Astrocyte (in vitro differentiated cells and primary cell): ENCODE measurements at regions not wholly inside any gene's neighbourhood (a gene's known extent, or its start where the extent isn't known, plus 50 kb on each side); places are given as distances from the start of the nearest gene placed in this dataset.

Experiments
- DNase-seq: peaks from one replicate; pipeline ENCODE4 v3.0.0-alpha.2; 2010; ENCODE audit warnings: low read depth
- FAIRE-seq: peaks from 2 replicates; lab custom pipeline; 2011; peaks lifted over from hg19 to GRCh38; lab: Jason Lieb, UNC
- H2AFZ ChIP-seq: 2 replicates; pipeline ENCODE4 v1.6.0; 2012; ENCODE audit warnings: low read depth, low read length, inconsistent platforms
- H3K27ac ChIP-seq: 2 replicates; pipeline ENCODE4 v1.5.1; 2011; ENCODE audit warnings: low read depth, low read length, inconsistent platforms
- H3K27me3 ChIP-seq: 2 replicates; pipeline ENCODE4 v1.6.0; 2011; ENCODE audit warnings: low read length, inconsistent platforms; ENCODE audit not compliant: insufficient read depth
- H3K36me3 ChIP-seq: 2 replicates; pipeline ENCODE4 v1.5.1; 2011; ENCODE audit warnings: low read length, inconsistent platforms; ENCODE audit not compliant: insufficient read depth
- H3K4me1 ChIP-seq: 2 replicates; pipeline ENCODE4 v1.5.1; 2011; ENCODE audit warnings: low read length, inconsistent platforms; ENCODE audit not compliant: insufficient read depth
- H3K4me2 ChIP-seq: 2 replicates; pipeline ENCODE4 v1.6.0; 2012; ENCODE audit warnings: low read length, inconsistent platforms
- H3K4me3 ChIP-seq: 2 replicates; pipeline ENCODE4 v1.5.1; 2011; ENCODE audit warnings: low read depth, mild to moderate bottlenecking, low read length, inconsistent platforms; ENCODE audit not compliant: insufficient read depth
- H3K79me2 ChIP-seq: 2 replicates; pipeline ENCODE4 v1.6.0; 2012; ENCODE audit warnings: mild to moderate bottlenecking, low read length, inconsistent platforms; ENCODE audit not compliant: insufficient read depth
- H3K9ac ChIP-seq: 2 replicates; pipeline ENCODE4 v1.6.0; 2012; ENCODE audit warnings: mild to moderate bottlenecking, low read length, inconsistent platforms
- H3K9me3 ChIP-seq: 2 replicates; pipeline ENCODE4 v1.5.1; 2012; ENCODE audit warnings: low read depth, mild to moderate bottlenecking, low read length, inconsistent platforms; ENCODE audit not compliant: insufficient read depth
- H4K20me1 ChIP-seq: 2 replicates; pipeline ENCODE4 v1.6.0; 2012; ENCODE audit warnings: low read length, inconsistent platforms; ENCODE audit not compliant: insufficient read depth
- H3K27ac Mint-ChIP-seq: one replicate; pipeline ENCODE4 v1.8.0; 2021; ENCODE audit warnings: mild to moderate bottlenecking, mixed read lengths; ENCODE audit not compliant: unreplicated experiment
- H3K27me3 Mint-ChIP-seq: one replicate; pipeline ENCODE4 v1.8.0; 2021; ENCODE audit warnings: low read depth, mixed read lengths; ENCODE audit not compliant: unreplicated experiment
- H3K36me3 Mint-ChIP-seq: one replicate; pipeline ENCODE4 v1.8.0; 2021; ENCODE audit warnings: low read depth, mixed read lengths; ENCODE audit not compliant: unreplicated experiment
- H3K4me1 Mint-ChIP-seq: one replicate; pipeline ENCODE4 v1.8.0; 2021; ENCODE audit warnings: low read depth, mixed read lengths; ENCODE audit not compliant: unreplicated experiment
- H3K4me3 Mint-ChIP-seq: one replicate; pipeline ENCODE4 v1.8.0; 2021; ENCODE audit warnings: mild to moderate bottlenecking, moderate library complexity, mixed read lengths; ENCODE audit not compliant: unreplicated experiment
- H3K9me3 Mint-ChIP-seq: one replicate; pipeline ENCODE4 v1.8.0; 2021; ENCODE audit warnings: mild to moderate bottlenecking, mixed read lengths; ENCODE audit not compliant: unreplicated experiment
- EZH2 ChIP-seq: IDR thresholded peaks from 2 replicates; pipeline ENCODE4 v1.6.1; 2012; ENCODE audit warnings: mild to moderate bottlenecking, low read length, inconsistent platforms; ENCODE audit not compliant: insufficient read depth
- TF ChIP-seq, protein P1 (sequence below): IDR thresholded peaks from 2 replicates; pipeline ENCODE4 v1.5.1; 2011; ENCODE audit warnings: low read depth, mild to moderate bottlenecking, inconsistent platforms, low read length, moderate library complexity; ENCODE audit not compliant: insufficient read depth

- peak overlapping the region; percentile 45 for H3K4me2 ChIP-seq
- no peaks in the 10 kb centered on the region for H3K27me3 ChIP-seq
- Mint-ChIP-seq H3K4me1 (peaks cover 14% of the 10 kb centered on the region), H3K27me3 (peaks cover 3% of the 10 kb centered on the region), H3K36me3 (no peaks in the 10 kb centered on the region), H3K4me3 (no peak overlapping the region), H3K27ac (no peak overlapping the region), H3K9me3 (no peaks in the 10 kb centered on the region)
- no peaks in the 10 kb centered on the region for H3K79me2 ChIP-seq
- peak; percentile 70 for DNase-seq
- FAIRE-seq: no peak
- no peak overlapping the region for H3K9ac ChIP-seq
- TF ChIP-seq, protein P1, sequence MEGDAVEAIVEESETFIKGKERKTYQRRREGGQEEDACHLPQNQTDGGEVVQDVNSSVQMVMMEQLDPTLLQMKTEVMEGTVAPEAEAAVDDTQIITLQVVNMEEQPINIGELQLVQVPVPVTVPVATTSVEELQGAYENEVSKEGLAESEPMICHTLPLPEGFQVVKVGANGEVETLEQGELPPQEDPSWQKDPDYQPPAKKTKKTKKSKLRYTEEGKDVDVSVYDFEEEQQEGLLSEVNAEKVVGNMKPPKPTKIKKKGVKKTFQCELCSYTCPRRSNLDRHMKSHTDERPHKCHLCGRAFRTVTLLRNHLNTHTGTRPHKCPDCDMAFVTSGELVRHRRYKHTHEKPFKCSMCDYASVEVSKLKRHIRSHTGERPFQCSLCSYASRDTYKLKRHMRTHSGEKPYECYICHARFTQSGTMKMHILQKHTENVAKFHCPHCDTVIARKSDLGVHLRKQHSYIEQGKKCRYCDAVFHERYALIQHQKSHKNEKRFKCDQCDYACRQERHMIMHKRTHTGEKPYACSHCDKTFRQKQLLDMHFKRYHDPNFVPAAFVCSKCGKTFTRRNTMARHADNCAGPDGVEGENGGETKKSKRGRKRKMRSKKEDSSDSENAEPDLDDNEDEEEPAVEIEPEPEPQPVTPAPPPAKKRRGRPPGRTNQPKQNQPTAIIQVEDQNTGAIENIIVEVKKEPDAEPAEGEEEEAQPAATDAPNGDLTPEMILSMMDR: no peak
- no peak for TF ChIP-seq EZH2
- H4K20me1 ChIP-seq: no peaks in the 10 kb centered on the region
- no peak overlapping the region for H3K4me3 ChIP-seq
- no peak overlapping the region for H3K27ac ChIP-seq
- no peaks in the 10 kb centered on the region for H3K36me3 ChIP-seq
- peaks cover 6% of the 10 kb centered on the region for H3K4me1 ChIP-seq
- H3K9me3 ChIP-seq: no peaks in the 10 kb centered on the region
- H2AFZ ChIP-seq: no peak overlapping the region
Measured at GRCh38 chr12:88960213-88960878, 380.1 kb upstream of the KITLG start.

DNA sequence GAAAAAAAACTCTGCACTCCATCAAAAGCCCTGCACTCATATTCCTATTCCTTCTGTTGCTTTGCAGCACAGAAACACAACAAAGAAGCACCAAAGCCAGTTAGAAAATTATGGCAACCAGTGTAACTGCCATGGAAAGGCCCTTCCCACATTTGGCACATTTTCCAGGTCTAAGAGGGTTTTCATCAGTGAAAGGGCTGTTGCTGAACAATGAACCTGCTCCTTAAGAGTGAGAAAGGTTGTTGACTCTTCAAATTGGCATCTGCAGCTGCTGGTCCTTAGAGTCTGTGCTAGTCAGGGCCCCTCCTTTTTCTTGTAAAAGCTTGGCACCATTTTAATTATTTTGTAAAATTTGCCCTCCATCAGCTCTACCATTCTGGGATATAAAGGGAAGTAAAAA lies 378.7 kb upstream of the KITLG start:
- no peak overlapping the region for H3K4me3 ChIP-seq
- H3K27me3 Mint-ChIP-seq: peaks cover 3% of the 10 kb centered on the region
- no peak overlapping the region for H3K4me2 ChIP-seq

DNA sequence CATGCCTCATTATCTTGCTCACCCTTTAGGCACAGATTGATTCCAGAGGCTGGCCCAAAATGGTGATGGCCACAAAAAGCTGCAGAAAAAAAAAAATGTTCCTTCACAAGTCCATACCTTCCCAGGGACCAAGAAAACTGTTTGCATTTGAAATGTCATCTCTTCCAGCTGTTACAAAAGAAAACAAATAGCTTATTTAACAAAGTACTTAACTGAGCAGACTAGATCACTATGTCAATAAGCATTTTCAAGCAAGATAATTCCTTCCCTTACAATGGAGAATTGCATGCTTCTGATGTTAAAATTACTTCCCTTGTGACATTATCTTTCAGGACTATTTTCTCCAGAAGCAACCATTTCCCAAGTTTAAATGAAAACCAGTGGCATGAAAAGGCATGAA lies 377.9 kb upstream of the KITLG start:
- no peaks in the 10 kb centered on the region for H3K9me3 ChIP-seq
- H3K79me2 ChIP-seq: no peaks in the 10 kb centered on the region
- peaks cover 14% of the 10 kb centered on the region for H3K4me1 Mint-ChIP-seq
- no peak overlapping the region for H3K27ac Mint-ChIP-seq
- H3K4me3 ChIP-seq: no peak overlapping the region
- H3K27me3 Mint-ChIP-seq: peaks cover 3% of the 10 kb centered on the region
- no peak overlapping the region for H3K9ac ChIP-seq
- H3K27me3 ChIP-seq: no peaks in the 10 kb centered on the region
- no peak for TF ChIP-seq EZH2
- TF ChIP-seq, protein P1: no peak
- no peaks in the 10 kb centered on the region for H4K20me1 ChIP-seq
- H3K9me3 Mint-ChIP-seq: no peaks in the 10 kb centered on the region
- H3K27ac ChIP-seq: no peak overlapping the region
- no peaks in the 10 kb centered on the region for H3K36me3 Mint-ChIP-seq
- H2AFZ ChIP-seq: no peak overlapping the region
- H3K4me3 Mint-ChIP-seq: no peak overlapping the region
- DNase-seq: no peak
- no peak for FAIRE-seq
- no peaks in the 10 kb centered on the region for H3K36me3 ChIP-seq
- H3K4me2 ChIP-seq: no peak overlapping the region
- H3K4me1 ChIP-seq: peaks cover 6% of the 10 kb centered on the region

More for the DNA sequence above, 378.7 kb upstream of the KITLG start:
- Mint-ChIP-seq H3K36me3 (no peaks in the 10 kb centered on the region), H3K4me3 (no peak overlapping the region), H3K9me3 (no peaks in the 10 kb centered on the region), H3K27ac (no peak overlapping the region), H3K4me1 (peaks cover 14% of the 10 kb centered on the region)
- H3K9ac ChIP-seq: no peak overlapping the region
- H3K9me3 ChIP-seq: no peaks in the 10 kb centered on the region
- H3K79me2 ChIP-seq: no peaks in the 10 kb centered on the region
- DNase-seq: no peak
- H4K20me1 ChIP-seq: no peaks in the 10 kb centered on the region
- peaks cover 6% of the 10 kb centered on the region for H3K4me1 ChIP-seq
- no peak for FAIRE-seq
- H3K36me3 ChIP-seq: no peaks in the 10 kb centered on the region
- no peaks in the 10 kb centered on the region for H3K27me3 ChIP-seq
- no peak overlapping the region for H2AFZ ChIP-seq
- H3K27ac ChIP-seq: no peak overlapping the region
- TF ChIP-seq, protein P1: no peak
- TF ChIP-seq EZH2: no peak
